Epithelial cell of proximal tubule (primary cell): ENCODE measurements at regions not wholly inside any gene's neighbourhood (a gene's known extent, or its start where the extent isn't known, plus 50 kb on each side); places are given as distances from the start of the nearest gene placed in this dataset.

Experiments
- DNase-seq: peaks from one replicate; pipeline ENCODE4 v3.0.0-alpha.2; 2011; ENCODE audit warnings: low read depth
- H3K4me3 ChIP-seq: 2 replicates; pipeline ENCODE4 v1.5.1; 2011; ENCODE audit warnings: low read depth, mild to moderate bottlenecking, low read length
- CTCF ChIP-seq: conservative IDR thresholded peaks from 2 replicates; pipeline ENCODE4 v1.5.1; 2012; ENCODE audit warnings: low read depth, mild to moderate bottlenecking, low read length

GRCh38 chr12:115222220-115222619 lies 538.2 kb upstream of the TBX3 start:
- DNase-seq, result no peak
- H3K4me3 ChIP-seq, result no peak overlapping the region
- no peak for TF ChIP-seq CTCF

GRCh38 chr12:115216301-115216700 lies 532.3 kb upstream of the TBX3 start:
- no peak for DNase-seq
- H3K4me3 ChIP-seq, result no peak overlapping the region
- TF ChIP-seq CTCF, result no peak

GRCh38 chr12:115215544-115215943 lies 531.6 kb upstream of the TBX3 start:
- no peak for DNase-seq
- TF ChIP-seq CTCF, result no peak
- H3K4me3 ChIP-seq, result no peak overlapping the region

GRCh38 chr12:115213538-115214016 lies 529.6 kb upstream of the TBX3 start:
- no peak for DNase-seq
- no peak for TF ChIP-seq CTCF
- no peak overlapping the region for H3K4me3 ChIP-seq

GRCh38 chr12:115213118-115213517 lies 529.1 kb upstream of the TBX3 start:
- H3K4me3 ChIP-seq, result no peak overlapping the region
- TF ChIP-seq CTCF, result no peak
- DNase-seq, result no peak

GRCh38 chr12:115212356-115212755 lies 528.4 kb upstream of the TBX3 start:
- H3K4me3 ChIP-seq, result no peak overlapping the region
- no peak for TF ChIP-seq CTCF
- no peak for DNase-seq

GRCh38 chr12:115210533-115211252 lies 526.7 kb upstream of the TBX3 start:
- TF ChIP-seq CTCF, result no peak
- no peak overlapping the region for H3K4me3 ChIP-seq
- DNase-seq, result no peak
